Vagina (tissue), 2 donors: ENCODE measurements at regions not wholly inside any gene's neighbourhood (a gene's known extent, or its start where the extent isn't known, plus 50 kb on each side); places are given as distances from the start of the nearest gene placed in this dataset.
"Not testable (repeated sequence)": the region's sequence is repeated elsewhere in the genome, so short reads cannot be mapped to it uniquely, and the experiment has no call there.

Experiments used
- DNase-seq, 2 donors: peaks; one replicate each; pipeline ENCODE4 v3.0.0-alpha.2; 2017; ENCODE audit errors: extremely low spot score in 2 of 2
- H3K27ac ChIP-seq: fragments of 200-600 bp; sonication (generic); one replicate; pipeline ENCODE4 v1.5.1; 2019
- H3K27me3 ChIP-seq: fragments of 200-600 bp; sonication (generic); one replicate; pipeline ENCODE4 v1.5.1; 2019
- H3K36me3 ChIP-seq, 2 donors: fragments of 200-600 bp; sonication (generic); one replicate each; pipeline ENCODE4 v1.5.1; 2017 to 2019
- H3K4me1 ChIP-seq: fragments of 200-600 bp; sonication (generic); one replicate; pipeline ENCODE4 v1.5.1; 2019
- H3K4me3 ChIP-seq, 2 donors: fragments of 200-600 bp; sonication (generic); 1 replicate in 1 of 2; 2 replicates in 1 of 2; pipeline ENCODE4 v1.5.1; 2016 to 2019
- H3K9me3 ChIP-seq: fragments of 200-600 bp; sonication (generic); one replicate; pipeline ENCODE4 v1.5.1; 2019
- CTCF ChIP-seq, 3 experiments: fragments of 450-650 bp in 2 of 3; fragments of 200-600 bp in 1 of 3; sonication (generic) in 1 of 3; IDR thresholded peaks; one replicate each; pipeline ENCODE4 v1.5.1; 2017 to 2019; ENCODE audit warnings: antibody characterized with exemption in 3 of 3, mild to moderate bottlenecking in 2 of 3, moderate library complexity in 2 of 3
- POLR2A ChIP-seq, 2 donors: fragments of 450-650 bp; IDR thresholded peaks; one replicate each; pipeline ENCODE4 v1.6.1; 2017; ENCODE audit warnings: antibody characterized with exemption in 2 of 2, mild to moderate bottlenecking in 2 of 2, moderate library complexity in 2 of 2
- POLR2AphosphoS5 ChIP-seq, 2 donors: sonication (generic); formaldehyde crosslinking; IDR thresholded peaks; one replicate each; pipeline ENCODE4 v1.9.0; 2017; ENCODE audit warnings: antibody characterized with exemption in 2 of 2, mild to moderate bottlenecking in 2 of 2, low read depth in 1 of 2; ENCODE audit not compliant: insufficient read depth in 1 of 2
- intact Hi-C: fragments of 100-400 bp; cut with DNase I; formaldehyde crosslinking; loops from one replicate; pipeline ENCODE4 v1.15.1; 2023

GRCh38 chr12:9328065-9328464 lies 119.9 kb upstream of the PZP start:
- no peak for TF ChIP-seq POLR2AphosphoS5 (IDR thresholded peaks at IDR 0.05; ENCODE audit: insufficient read depth in 1 of 2, low read depth in 1 of 2)
- TF ChIP-seq POLR2A (IDR thresholded peaks at IDR 0.05) = no peak
- no peak for TF ChIP-seq CTCF (IDR thresholded peaks at IDR 0.05)
- intact Hi-C loops = no loop called here

GRCh38 chr12:9327320-9327719 lies 119.1 kb upstream of the PZP start:
- no peak overlapping the region for H3K4me3 ChIP-seq
- no peaks in the 10 kb centered on the region for H3K9me3 ChIP-seq
- H3K4me1 ChIP-seq = no peaks in the 10 kb centered on the region
- no peaks in the 10 kb centered on the region for H3K27me3 ChIP-seq
- intact Hi-C loops = no loop called here
- no peak overlapping the region for H3K27ac ChIP-seq
- DNase-seq = no peak
- TF ChIP-seq POLR2A (IDR thresholded peaks at IDR 0.05) (no peak), POLR2AphosphoS5 (IDR thresholded peaks at IDR 0.05; ENCODE audit: insufficient read depth in 1 of 2, low read depth in 1 of 2) (no peak), CTCF (IDR thresholded peaks at IDR 0.05) (no peak)
- no peaks in the 10 kb centered on the region for H3K36me3 ChIP-seq

More at GRCh38 chr12:9328065-9328464, 119.9 kb upstream of the PZP start:
- Histone ChIP-seq H3K4me3 (no peak overlapping the region), H3K9me3 (no peaks in the 10 kb centered on the region), H3K27me3 (no peaks in the 10 kb centered on the region), H3K4me1 (no peaks in the 10 kb centered on the region), H3K36me3 (no peaks in the 10 kb centered on the region), H3K27ac (no peak overlapping the region)
- no peak for DNase-seq

- intact Hi-C loops, H3K4me3 ChIP-seq, DNase-seq, H3K27ac ChIP-seq, H3K36me3 ChIP-seq, H3K27me3 ChIP-seq, H3K4me1 ChIP-seq, H3K9me3 ChIP-seq: not testable (repeated sequence)
Measured at GRCh38 chr12:9326849-9327248, 118.7 kb upstream of the PZP start.

DNA sequence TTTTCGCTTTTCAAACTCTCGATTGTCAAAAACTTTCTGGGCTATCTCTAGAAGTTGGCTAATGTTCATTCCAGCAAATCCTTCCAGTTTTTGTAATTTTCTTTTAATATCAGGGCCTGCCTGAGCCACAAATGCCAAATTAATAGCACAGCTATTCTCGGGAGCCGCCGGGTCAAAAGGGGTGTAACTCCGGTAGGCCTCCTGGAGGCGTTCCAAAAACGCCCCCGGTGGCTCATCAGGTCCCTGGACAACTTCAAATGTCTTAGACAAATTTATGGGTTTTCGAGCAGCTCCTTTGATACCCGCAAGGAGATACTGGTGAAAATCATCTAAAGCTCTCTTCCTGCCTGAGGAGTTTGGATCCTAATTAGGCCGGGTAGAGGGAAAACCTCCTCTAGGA lies 117.9 kb upstream of the PZP start:
- no peaks in the 10 kb centered on the region for H3K36me3 ChIP-seq
- H3K27me3 ChIP-seq = no peaks in the 10 kb centered on the region
- no peak for DNase-seq
- intact Hi-C loops = no loop called here
- H3K4me3 ChIP-seq = no peak overlapping the region
- no peaks in the 10 kb centered on the region for H3K9me3 ChIP-seq
- H3K27ac ChIP-seq = no peak overlapping the region
- H3K4me1 ChIP-seq = no peaks in the 10 kb centered on the region
- no peak for TF ChIP-seq POLR2A (IDR thresholded peaks at IDR 0.05)
- TF ChIP-seq POLR2AphosphoS5 (IDR thresholded peaks at IDR 0.05; ENCODE audit: insufficient read depth in 1 of 2, low read depth in 1 of 2) = no peak
- no peak for TF ChIP-seq CTCF (IDR thresholded peaks at IDR 0.05)

GRCh38 chr12:9325471-9325870 lies 117.3 kb upstream of the PZP start:
- intact Hi-C loops = no loop called here
- Histone ChIP-seq H3K9me3 (no peaks in the 10 kb centered on the region), H3K4me3 (no peak overlapping the region), H3K4me1 (no peaks in the 10 kb centered on the region), H3K36me3 (no peaks in the 10 kb centered on the region), H3K27ac (no peak overlapping the region), H3K27me3 (no peaks in the 10 kb centered on the region)
- no peak for DNase-seq
- no peak for TF ChIP-seq CTCF (IDR thresholded peaks at IDR 0.05)
- TF ChIP-seq POLR2A (IDR thresholded peaks at IDR 0.05) = no peak
- TF ChIP-seq POLR2AphosphoS5 (IDR thresholded peaks at IDR 0.05; ENCODE audit: insufficient read depth in 1 of 2, low read depth in 1 of 2) = no peak

GRCh38 chr12:9324782-9325181 lies 116.6 kb upstream of the PZP start:
- no peaks in the 10 kb centered on the region for H3K36me3 ChIP-seq
- TF ChIP-seq POLR2AphosphoS5 (IDR thresholded peaks at IDR 0.05; ENCODE audit: insufficient read depth in 1 of 2, low read depth in 1 of 2) (no peak), CTCF (IDR thresholded peaks at IDR 0.05) (no peak), POLR2A (IDR thresholded peaks at IDR 0.05) (no peak)
- no peaks in the 10 kb centered on the region for H3K4me1 ChIP-seq
- no peak overlapping the region for H3K4me3 ChIP-seq
- H3K27me3 ChIP-seq = no peaks in the 10 kb centered on the region
- H3K9me3 ChIP-seq = no peaks in the 10 kb centered on the region
- intact Hi-C loops = no loop called here
- no peak for DNase-seq
- H3K27ac ChIP-seq = no peak overlapping the region
